GM19328 (cell line): ENCODE measurements at regions not wholly inside any gene's neighbourhood (a gene's known extent, or its start where the extent isn't known, plus 50 kb on each side); places are given as distances from the start of the nearest gene placed in this dataset.
A peak's percentile ranks its signal among the peaks of the same experiment; 100 is the strongest.

Source experiments
- ATAC-seq: cut with Tn5 transposase; IDR thresholded peaks from one replicate; pipeline ENCODE4 v1.9.1; 2021; ENCODE audit warnings: mild to moderate bottlenecking, moderate library complexity; ENCODE audit not compliant: unreplicated experiment

DNA sequence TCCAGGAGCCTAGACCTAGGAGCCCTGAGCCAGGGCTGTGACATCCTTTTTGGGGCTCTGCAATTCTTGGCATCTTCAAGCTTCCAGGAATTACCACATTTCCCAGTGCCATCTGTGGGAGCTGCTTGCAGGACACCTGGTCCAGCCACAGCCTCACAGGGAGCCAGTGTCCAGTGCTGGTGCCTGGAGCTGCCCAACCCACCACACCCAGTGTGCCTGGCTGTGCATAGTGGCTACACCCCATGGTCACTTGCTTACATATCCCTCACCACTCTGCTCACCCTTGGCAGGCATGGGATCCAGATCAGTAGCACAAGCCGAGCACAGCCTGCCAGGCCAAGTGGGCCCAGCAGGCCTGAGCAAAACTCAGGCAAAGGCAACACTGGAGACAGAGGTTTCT lies 2151.4 kb upstream of the PCDH20 start:
- no peak for ATAC-seq

DNA sequence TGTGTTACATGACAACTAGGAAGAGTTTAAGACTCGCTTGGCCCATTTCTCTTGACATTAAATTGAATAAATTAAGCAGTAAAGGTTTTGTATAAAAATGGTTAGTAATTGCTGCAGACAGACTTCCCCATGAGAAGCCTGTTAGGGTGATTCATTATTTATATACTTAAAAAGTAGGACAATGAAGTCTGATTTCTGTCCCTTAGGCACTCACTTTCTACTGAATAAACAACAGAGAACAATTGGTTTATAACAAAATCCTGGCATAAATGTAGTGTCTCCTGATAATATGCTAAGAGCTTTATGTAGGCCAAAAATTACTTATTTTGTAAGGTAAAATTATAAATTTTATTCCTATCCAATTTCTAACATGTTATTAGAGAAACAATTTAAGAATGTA lies 2138.5 kb upstream of the PCDH20 start:
- no peak for ATAC-seq

DNA sequence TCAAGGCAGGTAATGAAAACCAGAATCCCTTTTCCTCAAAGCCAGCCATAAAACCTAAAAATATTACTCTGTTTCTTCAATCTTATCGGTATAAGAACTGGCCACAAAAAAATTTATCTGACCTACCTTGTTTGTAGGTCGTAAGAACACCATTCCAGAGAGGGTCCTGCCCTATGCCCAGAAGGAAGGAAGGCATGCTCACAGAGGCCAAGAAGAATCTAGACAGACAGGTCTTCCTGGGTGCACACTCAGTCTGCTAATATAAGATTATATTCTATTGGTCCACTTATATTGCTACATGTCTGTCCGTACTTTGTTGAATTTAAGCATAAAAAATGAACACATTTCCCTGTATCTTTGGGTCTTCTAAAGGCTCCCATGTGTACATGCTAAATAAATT lies 2136.1 kb upstream of the PCDH20 start:
- ATAC-seq: no peak

DNA sequence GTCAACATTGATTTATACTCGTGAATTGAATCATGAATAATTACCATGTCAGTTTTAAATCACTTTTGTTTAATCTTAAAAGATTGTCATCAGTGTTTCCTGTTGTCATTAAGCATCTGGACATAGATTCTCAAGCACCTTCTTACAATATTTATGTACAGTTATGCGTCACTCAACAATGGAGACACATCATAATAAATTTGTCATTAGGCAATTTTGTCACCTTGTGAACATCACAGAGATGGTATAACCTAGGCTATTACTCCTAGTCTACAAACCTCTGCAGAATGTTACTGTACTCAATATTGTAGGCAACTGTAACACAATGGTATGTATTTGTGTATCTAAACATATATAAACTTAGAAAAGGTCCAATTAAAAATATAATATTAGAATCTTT lies 2130.9 kb upstream of the PCDH20 start:
- ATAC-seq: no peak

DNA sequence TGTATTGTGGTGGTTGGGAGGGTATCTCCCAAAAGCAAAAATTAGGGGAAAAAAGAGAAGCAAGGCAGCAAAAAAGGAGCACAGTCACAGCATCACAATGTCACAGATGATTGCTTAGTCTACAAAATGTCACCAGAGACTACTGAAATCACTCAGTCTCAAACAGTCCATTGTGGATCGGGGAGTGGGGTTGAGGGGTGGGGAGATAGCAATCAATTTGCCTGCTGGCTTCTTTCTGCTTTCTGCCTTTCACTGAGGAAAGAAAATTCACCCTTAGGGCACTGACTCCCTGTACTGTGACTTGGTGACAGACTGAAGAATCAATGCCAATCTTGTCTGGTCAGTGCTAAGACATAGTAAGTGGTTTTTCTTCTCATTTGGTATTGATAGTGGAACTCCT lies 2127.1 kb upstream of the PCDH20 start:
- ATAC-seq: no peak

DNA sequence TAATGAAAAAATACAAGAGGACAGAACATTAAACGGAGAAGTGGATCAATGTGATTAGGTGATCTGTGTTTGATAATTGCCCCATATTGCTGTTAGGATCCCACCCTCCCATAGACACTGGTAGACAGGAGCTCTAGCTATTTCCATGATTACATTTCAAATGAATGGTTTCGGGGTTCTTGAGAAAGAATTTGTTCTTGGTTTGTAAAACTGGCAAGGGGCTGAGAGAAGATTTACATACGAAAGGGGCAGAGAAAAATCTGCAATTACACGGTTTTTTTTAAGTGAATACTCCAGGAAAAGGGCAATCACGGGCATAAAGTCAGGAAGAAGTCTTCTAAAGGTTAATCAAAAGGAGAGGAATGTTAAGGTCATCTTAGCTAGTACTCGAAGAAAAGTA lies 2125.7 kb upstream of the PCDH20 start:
- no peak for ATAC-seq

DNA sequence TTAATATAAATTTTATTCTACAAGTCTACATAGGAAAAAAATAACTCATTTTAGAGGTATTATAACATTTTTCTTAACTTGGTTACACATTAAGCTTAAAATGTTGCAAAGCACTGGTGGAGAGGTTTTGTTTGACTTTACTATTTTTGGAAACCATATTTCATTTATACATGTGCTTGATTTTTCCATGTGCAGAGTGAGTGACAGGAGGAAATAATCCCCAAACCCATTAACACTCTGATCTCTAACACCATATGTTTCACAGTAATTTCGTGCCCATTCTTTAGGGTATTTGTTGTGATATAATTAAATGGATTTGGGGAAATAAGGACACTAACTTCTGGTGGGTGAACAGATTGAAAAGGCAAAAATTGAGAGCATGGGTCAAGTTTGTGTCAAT lies 2124.4 kb upstream of the PCDH20 start:
- no peak for ATAC-seq

DNA sequence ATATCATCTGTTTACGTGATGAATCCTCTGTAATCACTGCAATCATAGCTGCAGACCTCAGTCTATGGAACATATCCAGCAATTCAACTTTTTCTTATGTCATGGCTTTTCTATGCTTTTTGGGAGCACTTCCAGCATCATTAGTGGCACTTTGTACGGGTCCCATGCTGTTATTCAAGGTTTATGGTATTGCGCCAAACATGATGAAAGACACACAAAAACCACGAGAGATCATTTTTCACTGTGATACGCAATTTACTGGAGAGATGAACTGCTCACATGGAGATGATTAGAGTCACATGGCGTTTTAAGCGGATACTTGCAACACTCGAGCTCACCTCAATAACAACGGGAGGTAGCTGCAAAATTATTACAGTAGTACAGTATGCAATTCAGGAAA lies 2101.7 kb upstream of the PCDH20 start:
- ATAC-seq: no peak

DNA sequence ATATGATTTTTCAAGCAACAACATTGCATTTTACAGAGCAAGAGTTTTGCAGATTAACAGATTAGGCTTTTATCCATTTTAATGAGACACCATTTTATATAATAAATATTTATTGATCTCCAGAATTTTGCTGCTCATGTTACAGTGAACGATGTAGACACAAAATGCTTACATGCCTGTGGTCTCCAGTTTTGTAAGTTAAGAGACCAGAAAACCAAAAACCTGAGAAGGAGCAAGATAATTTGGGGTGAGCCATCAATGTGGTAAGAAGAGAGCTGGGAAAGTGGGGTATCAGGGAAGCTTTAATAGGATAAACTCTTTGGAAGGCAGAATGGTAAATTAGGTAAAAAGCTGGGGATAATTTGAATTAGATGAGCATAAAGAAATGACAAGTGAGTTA lies 2100.5 kb upstream of the PCDH20 start:
- ATAC-seq: no peak

DNA sequence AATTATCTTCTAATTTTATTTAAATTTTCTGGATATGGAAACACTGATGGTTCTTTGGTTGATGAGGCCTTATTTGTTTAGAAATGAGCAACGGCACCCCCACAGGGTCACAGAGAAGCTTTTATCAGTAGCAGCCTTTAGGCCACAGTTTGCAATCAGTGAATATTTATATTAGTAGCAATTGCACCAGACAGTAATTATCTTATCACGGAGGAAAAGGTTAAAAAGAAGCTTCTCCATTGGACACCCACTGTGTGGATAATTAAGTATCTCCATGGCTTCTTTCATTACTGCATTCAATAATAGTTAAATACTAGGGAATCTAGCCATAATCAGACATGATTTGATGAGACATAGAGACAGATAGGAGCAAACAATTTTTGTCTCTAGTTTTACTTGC lies 2099.2 kb upstream of the PCDH20 start:
- no peak for ATAC-seq

DNA sequence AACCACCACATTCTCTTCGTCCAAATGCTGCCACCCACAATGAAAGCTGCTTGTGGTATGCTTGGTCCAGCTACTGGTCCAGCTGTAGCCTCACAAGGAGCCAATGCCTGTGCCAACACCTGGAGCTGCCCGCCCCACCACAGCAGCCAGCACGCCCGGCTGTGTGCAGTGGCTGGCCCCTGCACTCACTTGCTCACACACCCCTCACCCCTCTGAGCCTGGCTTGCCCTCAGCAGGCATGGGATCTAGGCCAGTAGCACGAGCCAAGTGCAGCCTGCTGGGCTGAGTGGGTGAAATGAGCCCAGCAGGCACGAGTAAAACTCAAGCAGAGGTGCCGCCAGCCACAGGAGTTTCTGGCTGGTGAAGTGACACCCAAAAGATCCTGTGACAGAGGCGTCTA lies 2096.4 kb upstream of the PCDH20 start:
- no peak for ATAC-seq

DNA sequence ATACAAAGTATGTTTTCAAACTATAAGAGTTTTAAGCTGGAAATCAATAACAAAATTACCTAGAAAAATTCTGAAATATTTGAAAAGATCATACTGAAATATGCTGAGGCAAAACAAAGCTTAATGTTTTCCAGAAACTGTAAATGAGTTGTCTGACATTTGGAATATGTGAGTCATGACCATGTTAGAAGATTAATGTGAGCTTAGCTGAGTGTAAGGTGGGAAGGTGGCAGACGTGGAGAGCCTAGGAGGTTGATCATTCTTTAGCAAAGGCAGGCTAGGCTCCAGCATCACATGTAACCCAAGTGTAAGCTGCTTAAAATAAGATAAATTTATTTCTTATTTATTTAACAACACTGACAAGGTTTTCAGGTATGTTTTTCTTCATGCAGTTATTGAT lies 2086.1 kb upstream of the PCDH20 start:
- no peak for ATAC-seq

DNA sequence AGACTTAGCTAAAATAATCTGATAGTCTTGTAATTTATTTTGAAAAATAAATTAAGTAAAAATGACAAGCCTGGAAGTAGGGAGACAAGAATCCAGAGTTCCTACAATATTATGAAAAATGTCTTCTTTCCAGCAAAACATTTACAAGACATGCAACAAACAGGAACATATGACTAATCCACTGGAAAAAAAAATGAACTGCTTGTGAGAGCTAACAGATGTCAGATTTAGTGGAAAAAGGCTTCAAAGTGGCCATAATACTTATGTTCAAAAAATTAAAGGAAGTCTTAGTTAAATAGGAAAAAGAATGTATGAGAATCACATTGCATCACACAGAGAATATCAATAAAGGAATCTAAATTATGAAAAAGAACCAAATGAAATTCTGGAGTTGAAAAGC lies 2082.0 kb upstream of the PCDH20 start:
- no peak for ATAC-seq

DNA sequence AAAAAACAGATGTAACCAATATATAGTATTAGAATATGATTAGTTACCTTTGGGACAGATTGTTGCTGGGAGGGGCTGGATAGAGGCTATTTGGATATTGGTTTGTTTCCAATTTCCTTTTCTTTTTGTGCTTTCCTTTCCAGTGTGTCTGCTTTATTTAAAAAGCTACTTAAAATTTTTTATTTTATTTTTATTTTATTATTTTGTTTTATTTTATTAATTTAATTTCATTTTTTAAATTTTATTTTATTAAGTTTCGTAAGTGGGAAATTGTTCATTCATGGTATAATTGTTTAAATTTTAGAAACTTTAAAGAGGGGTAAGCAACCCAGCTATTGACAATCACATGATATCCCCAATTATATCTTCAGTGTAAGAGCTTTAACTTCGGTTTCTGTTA lies 2077.0 kb upstream of the PCDH20 start:
- no peak for ATAC-seq

DNA sequence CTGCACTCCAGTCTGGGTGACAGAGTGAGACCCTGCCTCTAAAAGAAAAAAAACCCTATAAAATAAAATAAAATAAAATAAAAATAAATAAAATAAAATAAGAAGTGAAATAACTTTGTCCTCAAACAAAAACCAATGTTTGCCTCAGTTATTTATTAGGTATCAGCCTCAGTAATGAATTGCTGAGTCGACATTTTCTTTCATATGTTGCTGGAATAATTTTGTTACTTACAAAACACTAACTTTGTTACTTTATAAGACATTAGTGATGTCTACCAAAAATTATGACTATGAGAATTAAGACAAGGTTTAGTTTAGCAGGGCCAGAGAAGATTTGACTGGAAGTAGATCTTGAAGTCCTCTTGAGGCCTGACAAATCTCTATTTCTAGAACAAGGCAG lies 2074.5 kb upstream of the PCDH20 start:
- no peak for ATAC-seq

DNA sequence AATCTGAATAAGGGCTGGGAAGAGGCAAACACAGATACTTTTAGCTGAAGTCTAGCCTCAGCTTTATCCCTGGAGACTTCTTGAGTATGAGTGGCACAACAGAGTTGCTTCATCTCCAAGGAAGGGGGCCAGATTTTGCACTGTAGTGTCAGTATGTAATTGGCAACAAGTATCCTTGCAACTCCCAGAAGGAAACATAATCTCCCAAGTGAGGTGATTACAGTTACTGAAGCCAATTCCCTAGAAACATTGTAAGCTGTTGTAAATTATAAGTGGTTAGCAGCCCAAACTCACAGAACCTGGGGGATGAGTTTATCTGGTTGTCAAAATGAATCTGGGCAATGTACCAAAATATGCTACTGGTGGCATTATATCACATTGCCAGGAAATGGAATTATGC lies 2065.7 kb upstream of the PCDH20 start:
- ATAC-seq: no peak

DNA sequence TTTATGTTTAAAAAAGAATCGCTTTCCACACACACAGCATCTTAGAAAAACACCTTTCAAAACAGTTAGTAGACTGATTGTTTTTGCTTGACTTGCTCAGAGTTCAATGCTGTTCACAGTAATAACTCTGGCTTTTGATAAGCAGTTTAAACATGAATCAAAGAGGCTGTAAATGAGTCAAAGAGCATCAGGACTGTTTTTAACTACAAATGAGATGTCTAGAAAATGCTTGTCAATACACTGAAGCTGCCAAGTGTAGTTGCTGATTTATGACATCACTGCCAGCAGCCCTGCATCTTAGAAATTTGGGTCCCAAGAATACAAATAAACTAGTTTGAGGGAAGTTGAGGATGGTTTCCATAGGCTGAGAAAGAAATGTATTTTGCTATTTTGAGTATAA lies 2057.1 kb upstream of the PCDH20 start:
- ATAC-seq: no peak

DNA sequence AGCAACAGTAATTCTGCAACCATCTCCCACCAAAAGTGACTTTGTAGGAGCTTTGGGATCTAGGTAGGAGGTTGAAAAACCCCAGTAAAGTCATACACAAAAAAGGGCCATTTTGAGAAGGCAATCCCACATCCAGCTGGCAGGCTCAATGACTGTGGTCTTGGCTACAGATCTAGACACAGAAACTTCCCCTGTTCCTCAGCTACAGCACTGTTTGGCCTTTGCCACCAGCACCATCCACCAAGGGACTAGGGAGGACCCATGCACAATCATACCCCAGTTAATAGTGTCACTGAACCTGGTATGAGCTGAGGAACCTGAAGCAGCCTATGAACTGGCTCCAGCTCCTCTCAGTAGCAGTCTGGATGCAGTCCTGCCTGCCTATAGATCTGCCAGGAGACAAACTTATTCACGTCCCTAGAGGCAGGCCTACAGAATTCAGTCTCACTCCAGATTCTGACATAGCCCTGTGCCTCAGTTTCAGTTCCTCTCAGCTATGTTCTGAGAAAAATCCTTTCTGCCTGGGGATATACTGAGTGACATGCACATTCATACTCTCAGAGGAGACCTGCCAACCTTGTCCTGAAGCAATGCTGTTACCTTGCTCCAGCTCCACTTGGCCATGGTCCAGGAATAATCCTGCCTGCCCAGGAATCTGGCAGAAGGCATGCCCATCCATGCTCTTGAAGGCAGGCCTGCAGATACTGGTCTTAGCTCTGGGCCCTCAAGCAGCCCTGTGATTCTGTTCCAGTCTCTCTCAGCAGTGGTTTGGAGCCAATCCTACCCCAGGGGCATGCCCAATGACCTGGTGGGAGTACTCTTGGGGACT lies 2048.3 kb upstream of the PCDH20 start:
- ATAC-seq: peak; percentile 90

DNA sequence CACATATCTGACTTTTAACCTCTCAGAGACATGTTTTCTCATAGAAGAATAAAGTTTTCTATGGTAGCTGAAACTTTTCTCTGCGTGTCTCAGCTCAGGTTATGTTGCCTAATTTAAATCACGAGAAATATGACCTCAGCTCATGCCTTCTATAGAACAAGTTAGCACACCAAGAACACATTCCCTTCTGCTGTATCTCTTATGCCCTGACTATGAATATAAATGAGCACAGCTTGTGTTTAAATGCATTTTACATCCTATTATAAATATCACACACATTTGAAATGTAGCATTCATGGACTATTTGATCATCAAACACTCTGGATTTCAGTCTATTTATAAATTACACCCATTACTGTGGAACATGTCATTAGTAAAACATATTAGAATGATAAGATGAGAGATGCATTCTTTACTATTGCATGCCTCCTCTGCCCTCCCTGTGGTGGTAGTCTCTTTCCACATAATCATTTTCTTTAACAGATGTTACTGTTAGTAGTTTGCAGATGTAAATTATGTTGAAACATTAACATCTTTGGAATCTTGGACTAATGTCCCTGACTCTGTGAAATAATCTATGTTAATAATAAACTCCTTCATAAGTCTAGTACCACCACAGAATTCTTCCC lies 2044.9 kb upstream of the PCDH20 start:
- no peak for ATAC-seq

DNA sequence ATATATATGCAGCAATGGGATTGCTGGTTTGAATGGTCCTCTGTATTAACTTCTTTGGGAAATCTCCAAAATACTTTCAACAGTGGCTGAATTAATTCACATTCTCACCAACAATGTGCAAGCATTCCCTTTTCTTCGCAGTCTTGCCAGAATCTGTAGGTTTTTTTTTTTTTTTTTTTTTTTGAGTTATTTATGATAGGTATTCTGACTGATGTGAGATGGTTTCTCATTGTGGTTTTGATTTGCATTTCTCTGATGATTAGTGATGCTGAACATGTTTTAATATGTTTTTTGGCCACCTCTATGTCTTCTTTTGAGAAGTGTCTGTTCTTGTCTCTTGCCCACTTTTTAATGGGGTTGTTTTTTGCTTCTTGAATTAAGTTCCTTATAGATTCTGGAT lies 2041.5 kb upstream of the PCDH20 start:
- no peak for ATAC-seq

DNA sequence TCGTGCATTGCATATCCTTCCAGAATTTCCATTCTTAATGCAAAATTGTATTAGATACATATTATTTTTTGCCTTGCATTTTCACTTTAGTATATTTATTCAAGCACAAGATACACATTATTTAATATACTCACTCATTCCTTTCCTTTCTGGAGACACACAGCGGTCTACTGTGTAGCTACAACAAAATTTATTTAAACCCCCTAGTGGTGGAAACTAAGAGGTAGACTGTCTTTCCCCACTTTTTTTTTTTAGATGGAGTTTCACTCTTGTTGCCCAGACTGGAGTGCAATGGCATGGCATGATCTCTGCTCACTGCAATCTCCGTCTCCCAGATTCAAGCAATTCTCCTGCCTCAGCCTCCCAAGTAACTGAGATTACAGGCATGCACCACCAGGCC lies 2040.3 kb upstream of the PCDH20 start:
- no peak for ATAC-seq

DNA sequence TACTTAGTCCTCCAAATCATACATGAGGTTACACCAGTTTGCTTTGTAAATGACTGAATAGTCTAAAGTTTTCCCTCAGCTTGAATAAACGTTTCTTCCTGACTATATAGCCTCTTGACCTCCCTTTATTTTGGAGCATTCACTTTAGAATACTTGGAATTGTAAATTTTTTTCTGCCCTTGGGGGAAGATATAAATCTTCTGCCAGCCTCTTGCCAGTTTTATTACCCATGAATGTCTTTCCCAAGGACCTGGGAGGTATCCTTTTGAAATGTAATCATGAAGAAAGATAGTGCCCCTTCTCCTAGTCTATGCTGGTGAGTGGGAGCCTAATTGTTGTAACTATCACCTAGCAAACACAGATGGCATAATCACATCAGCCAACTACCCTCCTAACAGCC lies 2033.9 kb upstream of the PCDH20 start:
- ATAC-seq: no peak

DNA sequence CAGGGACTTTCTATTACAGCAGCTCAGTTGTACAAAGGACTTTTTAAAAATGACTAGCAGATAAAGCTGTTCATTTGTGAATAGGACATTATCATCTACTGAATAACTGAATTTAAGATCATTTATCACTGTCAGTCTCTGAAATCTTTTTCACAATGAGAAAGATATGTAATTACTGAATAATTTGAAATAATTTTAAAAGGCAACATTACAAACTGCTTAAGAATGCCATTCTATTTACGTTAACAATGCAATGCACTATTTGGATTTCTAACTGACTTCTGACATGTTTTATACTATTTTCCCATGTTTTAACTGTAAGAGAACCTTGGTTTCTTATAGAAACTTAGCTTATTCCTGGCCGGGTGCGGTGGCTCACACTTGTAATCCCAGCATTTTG lies 2033.0 kb upstream of the PCDH20 start:
- ATAC-seq: no peak
